C4-2B (cell line): ENCODE measurements at regions not wholly inside any gene's neighbourhood (a gene's known extent, or its start where the extent isn't known, plus 50 kb on each side); places are given as distances from the start of the nearest gene placed in this dataset.

ENCODE experiments used
- ZFX ChIP-seq: fragments of 450-650 bp; IDR thresholded peaks from 2 replicates; pipeline ENCODE4 v1.6.1; 2017
- TF ChIP-seq, protein P1 (sequence below): fragments of 450-650 bp; conservative IDR thresholded peaks from 2 replicates; pipeline ENCODE4 v1.5.1; 2017; ENCODE audit warnings: mild to moderate bottlenecking

DNA sequence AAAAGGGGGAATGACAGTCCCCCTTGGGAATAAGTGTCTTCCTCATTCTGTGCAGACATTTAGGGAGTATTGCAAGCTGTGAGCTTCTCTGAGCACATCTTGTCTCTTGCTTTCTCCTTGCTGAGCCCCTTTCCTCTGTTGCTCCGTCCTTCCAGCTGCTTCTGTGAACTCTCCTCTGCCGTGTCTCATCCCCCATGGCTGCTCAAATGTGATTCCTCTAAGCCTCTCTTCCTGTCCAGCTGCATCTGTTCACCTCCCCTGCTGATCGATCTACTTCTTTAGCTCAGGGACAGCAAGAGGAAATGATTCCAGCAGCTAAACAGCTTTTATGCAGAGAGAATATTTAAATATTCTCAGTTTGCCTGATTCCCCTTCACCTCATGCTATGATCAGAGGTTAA is 328.0 kb upstream of the DNAJC19 start:
- TF ChIP-seq, protein P1, sequence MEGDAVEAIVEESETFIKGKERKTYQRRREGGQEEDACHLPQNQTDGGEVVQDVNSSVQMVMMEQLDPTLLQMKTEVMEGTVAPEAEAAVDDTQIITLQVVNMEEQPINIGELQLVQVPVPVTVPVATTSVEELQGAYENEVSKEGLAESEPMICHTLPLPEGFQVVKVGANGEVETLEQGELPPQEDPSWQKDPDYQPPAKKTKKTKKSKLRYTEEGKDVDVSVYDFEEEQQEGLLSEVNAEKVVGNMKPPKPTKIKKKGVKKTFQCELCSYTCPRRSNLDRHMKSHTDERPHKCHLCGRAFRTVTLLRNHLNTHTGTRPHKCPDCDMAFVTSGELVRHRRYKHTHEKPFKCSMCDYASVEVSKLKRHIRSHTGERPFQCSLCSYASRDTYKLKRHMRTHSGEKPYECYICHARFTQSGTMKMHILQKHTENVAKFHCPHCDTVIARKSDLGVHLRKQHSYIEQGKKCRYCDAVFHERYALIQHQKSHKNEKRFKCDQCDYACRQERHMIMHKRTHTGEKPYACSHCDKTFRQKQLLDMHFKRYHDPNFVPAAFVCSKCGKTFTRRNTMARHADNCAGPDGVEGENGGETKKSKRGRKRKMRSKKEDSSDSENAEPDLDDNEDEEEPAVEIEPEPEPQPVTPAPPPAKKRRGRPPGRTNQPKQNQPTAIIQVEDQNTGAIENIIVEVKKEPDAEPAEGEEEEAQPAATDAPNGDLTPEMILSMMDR: no peak
- no peak for TF ChIP-seq ZFX
